ENCODE measurements at regions not wholly inside any gene's neighbourhood (a gene's known extent, or its start where the extent isn't known, plus 50 kb on each side); places are given as distances from the start of the nearest gene placed in this dataset.

GRCh38 chr2:226124548-226125011 lies 675.0 kb downstream of the IRS1 start:
- no peaks in the 10 kb centered on the region for H3K9me3 ChIP-seq (ENCODE audit: control insufficient read depth in 4 of 4, low read length in 3 of 4)
- no peak overlapping the region for H3K27ac ChIP-seq (ENCODE audit: low read depth in 1 of 2, low read length in 2 of 2)
- DNase-seq (ENCODE audit: low spot score), result no peak
- no peaks in the 10 kb centered on the region for H3K27me3 ChIP-seq (ENCODE audit: control insufficient read depth in 4 of 4, insufficient read depth in 4 of 4, low read length in 3 of 4)
- no peak overlapping the region for H3K4me3 ChIP-seq (ENCODE audit: low read depth in 1 of 3, low read length in 3 of 3)
- H3K36me3 ChIP-seq (ENCODE audit: control insufficient read depth in 4 of 4, insufficient read depth in 3 of 4, low read depth in 1 of 4, low read length in 3 of 4), result no peaks in the 10 kb centered on the region
- peaks cover 0 to 2% (median under 1%) of the 10 kb centered on the region in 4 donors for H3K4me1 ChIP-seq (ENCODE audit: control insufficient read depth in 4 of 4, insufficient read depth in 4 of 4, low read length in 3 of 4)
- H3K9ac ChIP-seq (ENCODE audit: low read depth in 1 of 2, low read length in 2 of 2), result no peak overlapping the region
- no peak for TF ChIP-seq ZBTB33 (IDR thresholded peaks at IDR 0.05)
- TF ChIP-seq RAD21 (IDR thresholded peaks at IDR 0.05), result no peak
- no peak for TF ChIP-seq HNF4A (conservative IDR thresholded peaks at IDR 0.05)
- TF ChIP-seq RXRA (IDR thresholded peaks at IDR 0.05), result no peak
- no peak for TF ChIP-seq HNF4G (IDR thresholded peaks at IDR 0.05)
- no peak for TF ChIP-seq JUND (IDR thresholded peaks at IDR 0.05)
- no peak for TF ChIP-seq CTCF (IDR thresholded peaks at IDR 0.05; ENCODE audit: low read depth, low read length, missing input control)
- TF ChIP-seq MAX (IDR thresholded peaks at IDR 0.05), result no peak
- TF ChIP-seq EGR1 (IDR thresholded peaks at IDR 0.05; ENCODE audit: low read depth in 2 of 2), result no peak
- TF ChIP-seq FOXA2 (IDR thresholded peaks at IDR 0.05), result no peak
- TF ChIP-seq NR2F2 (IDR thresholded peaks at IDR 0.05), result no peak
- no peak for TF ChIP-seq SP1 (IDR thresholded peaks at IDR 0.05)
- no peak for TF ChIP-seq TAF1 (conservative IDR thresholded peaks at IDR 0.05)
- TF ChIP-seq, protein P1, sequence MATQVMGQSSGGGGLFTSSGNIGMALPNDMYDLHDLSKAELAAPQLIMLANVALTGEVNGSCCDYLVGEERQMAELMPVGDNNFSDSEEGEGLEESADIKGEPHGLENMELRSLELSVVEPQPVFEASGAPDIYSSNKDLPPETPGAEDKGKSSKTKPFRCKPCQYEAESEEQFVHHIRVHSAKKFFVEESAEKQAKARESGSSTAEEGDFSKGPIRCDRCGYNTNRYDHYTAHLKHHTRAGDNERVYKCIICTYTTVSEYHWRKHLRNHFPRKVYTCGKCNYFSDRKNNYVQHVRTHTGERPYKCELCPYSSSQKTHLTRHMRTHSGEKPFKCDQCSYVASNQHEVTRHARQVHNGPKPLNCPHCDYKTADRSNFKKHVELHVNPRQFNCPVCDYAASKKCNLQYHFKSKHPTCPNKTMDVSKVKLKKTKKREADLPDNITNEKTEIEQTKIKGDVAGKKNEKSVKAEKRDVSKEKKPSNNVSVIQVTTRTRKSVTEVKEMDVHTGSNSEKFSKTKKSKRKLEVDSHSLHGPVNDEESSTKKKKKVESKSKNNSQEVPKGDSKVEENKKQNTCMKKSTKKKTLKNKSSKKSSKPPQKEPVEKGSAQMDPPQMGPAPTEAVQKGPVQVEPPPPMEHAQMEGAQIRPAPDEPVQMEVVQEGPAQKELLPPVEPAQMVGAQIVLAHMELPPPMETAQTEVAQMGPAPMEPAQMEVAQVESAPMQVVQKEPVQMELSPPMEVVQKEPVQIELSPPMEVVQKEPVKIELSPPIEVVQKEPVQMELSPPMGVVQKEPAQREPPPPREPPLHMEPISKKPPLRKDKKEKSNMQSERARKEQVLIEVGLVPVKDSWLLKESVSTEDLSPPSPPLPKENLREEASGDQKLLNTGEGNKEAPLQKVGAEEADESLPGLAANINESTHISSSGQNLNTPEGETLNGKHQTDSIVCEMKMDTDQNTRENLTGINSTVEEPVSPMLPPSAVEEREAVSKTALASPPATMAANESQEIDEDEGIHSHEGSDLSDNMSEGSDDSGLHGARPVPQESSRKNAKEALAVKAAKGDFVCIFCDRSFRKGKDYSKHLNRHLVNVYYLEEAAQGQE (IDR thresholded peaks at IDR 0.05), result no peak
- TF ChIP-seq GABPA (IDR thresholded peaks at IDR 0.05 in 1 of 2, conservative IDR thresholded peaks at IDR 0.05 in 1 of 2), result no peak
- TF ChIP-seq ATF3 (IDR thresholded peaks at IDR 0.05), result no peak
- no peak for TF ChIP-seq FOXA1 (IDR thresholded peaks at IDR 0.05)
- TF ChIP-seq YY1 (IDR thresholded peaks at IDR 0.05), result no peak
- WGBS, result 85% methylated on average over 2 of the region's 2 CpGs

Data from liver (tissue), 8 donors.